Skeletal muscle tissue (tissue), 3 donors: ENCODE measurements at regions not wholly inside any gene's neighbourhood (a gene's known extent, or its start where the extent isn't known, plus 50 kb on each side); places are given as distances from the start of the nearest gene placed in this dataset.

Source experiments
- H3K27ac ChIP-seq: one replicate; pipeline ENCODE4 v1.7.0; 2013; ENCODE audit warnings: mild to moderate bottlenecking, low read depth, low read length, inconsistent platforms
- H3K27me3 ChIP-seq, 3 donors: one replicate each; pipeline ENCODE4 v1.7.0; 2013; ENCODE audit warnings: low read length in 3 of 3; ENCODE audit not compliant: control insufficient read depth in 3 of 3, insufficient read depth in 3 of 3
- H3K36me3 ChIP-seq, 3 donors: one replicate each; pipeline ENCODE4 v1.7.0; 2013; ENCODE audit warnings: low read length in 3 of 3; ENCODE audit not compliant: control insufficient read depth in 3 of 3, insufficient read depth in 3 of 3
- H3K4me1 ChIP-seq, 3 donors: one replicate each; pipeline ENCODE4 v1.7.0; 2013; ENCODE audit warnings: low read length in 3 of 3, mild to moderate bottlenecking in 3 of 3; ENCODE audit not compliant: control insufficient read depth in 3 of 3, insufficient read depth in 3 of 3
- H3K4me3 ChIP-seq, 3 donors: one replicate each; pipeline ENCODE4 v1.7.0; 2013; ENCODE audit warnings: low read length in 3 of 3
- H3K9ac ChIP-seq, 3 donors: one replicate each; pipeline ENCODE4 v1.7.0; 2013; ENCODE audit warnings: low read length in 3 of 3, mild to moderate bottlenecking in 3 of 3, moderate library complexity in 2 of 3, low read depth in 1 of 3
- H3K9me3 ChIP-seq, 3 donors: one replicate each; pipeline ENCODE4 v1.7.0; 2013; ENCODE audit warnings: low read length in 3 of 3; ENCODE audit not compliant: control insufficient read depth in 3 of 3
- donor health status: Osteomylitis.

DNA sequence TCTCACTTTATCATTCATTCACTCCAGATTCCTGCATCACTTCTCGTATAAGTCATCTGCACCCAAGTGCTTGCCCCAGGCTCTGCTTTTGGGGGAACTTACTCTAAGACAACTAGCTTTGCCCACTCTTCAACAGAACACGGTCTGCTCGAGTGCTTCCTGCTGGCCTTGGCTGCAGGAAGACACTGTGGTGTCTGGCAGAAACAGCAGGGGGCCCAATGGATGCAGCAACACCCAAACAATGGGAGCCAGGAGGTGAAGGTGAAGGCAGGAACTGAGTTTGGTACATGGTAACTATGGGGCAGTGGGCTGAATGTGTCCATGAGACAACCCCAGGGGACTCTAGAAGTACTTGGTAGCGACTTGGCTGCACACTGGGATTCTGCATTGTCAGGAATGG lies 344.0 kb downstream of the REEP3 start:
- H3K9ac ChIP-seq: no peak overlapping the region
- H3K27me3 ChIP-seq: peaks cover 6 to 15% (median 10%) of the 10 kb centered on the region in 3 donors
- H3K36me3 ChIP-seq: no peaks in the 10 kb centered on the region
- H3K27ac ChIP-seq: no peak overlapping the region
- no peaks in the 10 kb centered on the region for H3K9me3 ChIP-seq
- H3K4me1 ChIP-seq: peaks cover 4 to 7% (median 5%) of the 10 kb centered on the region in 3 donors
- no peak overlapping the region for H3K4me3 ChIP-seq

DNA sequence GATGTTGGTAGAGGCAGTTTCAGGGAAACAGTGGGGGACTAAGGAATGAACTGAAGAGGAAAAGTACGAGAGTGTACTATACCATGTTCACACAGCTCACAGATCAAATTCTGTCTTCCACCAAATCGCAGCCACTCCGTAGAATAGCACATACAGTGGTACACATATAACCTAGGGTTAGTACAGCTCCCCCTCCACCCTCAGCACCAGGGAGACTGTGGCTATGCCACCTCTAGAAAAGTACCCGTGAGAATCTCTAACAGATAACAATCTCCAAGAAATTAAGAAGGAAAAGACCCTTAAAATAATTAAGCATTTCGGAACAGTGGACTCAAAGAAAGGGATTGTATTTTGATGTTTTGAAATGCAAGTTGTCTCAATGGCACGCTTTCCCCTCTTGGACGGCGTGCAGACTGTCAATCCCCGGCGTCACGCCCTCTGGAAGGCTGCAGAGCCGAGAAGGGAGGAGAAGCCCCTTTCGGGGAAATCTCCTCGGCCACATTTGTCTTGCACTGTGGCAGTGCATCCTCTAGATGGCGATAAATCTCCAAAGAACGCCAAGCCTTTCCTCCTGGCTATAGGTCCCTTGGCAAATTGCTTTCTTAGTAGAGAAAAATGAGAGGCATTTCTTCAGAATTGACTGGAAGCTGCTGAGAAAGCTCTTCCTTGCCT lies 345.0 kb downstream of the REEP3 start:
- no peak overlapping the region for H3K27ac ChIP-seq
- H3K4me3 ChIP-seq: peak overlapping the region in 2 of 3 donors; percentile 25 to 60
- peaks cover 6 to 15% (median 10%) of the 10 kb centered on the region in 3 donors for H3K27me3 ChIP-seq
- no peaks in the 10 kb centered on the region for H3K9me3 ChIP-seq
- peak overlapping the region in 2 of 3 donors; percentile 32 to 50 for H3K9ac ChIP-seq
- H3K36me3 ChIP-seq: no peaks in the 10 kb centered on the region
- H3K4me1 ChIP-seq: peaks cover 4 to 7% (median 5%) of the 10 kb centered on the region in 3 donors

DNA sequence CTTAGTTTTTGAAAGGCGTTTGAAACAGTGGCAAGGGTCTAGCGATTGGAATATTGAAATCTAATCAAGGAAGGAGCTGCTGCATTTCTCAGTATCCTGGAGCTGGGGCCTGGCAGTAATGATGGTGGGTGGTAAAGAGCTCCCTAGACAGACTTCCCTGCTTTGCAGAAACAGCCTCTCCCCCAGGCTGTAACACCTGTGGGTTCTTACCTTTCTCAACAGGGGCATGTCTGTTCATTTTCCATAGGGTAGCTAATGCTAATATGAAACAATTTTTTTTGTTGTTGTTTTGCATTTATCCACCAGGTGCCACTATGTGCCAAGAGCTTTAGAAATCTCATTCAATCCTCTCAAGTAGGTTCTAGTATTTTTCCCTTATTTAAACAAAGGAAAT lies 345.5 kb downstream of the REEP3 start:
- H3K9me3 ChIP-seq: no peaks in the 10 kb centered on the region
- H3K27me3 ChIP-seq: peaks cover 6 to 15% (median 10%) of the 10 kb centered on the region in 3 donors
- no peak overlapping the region for H3K27ac ChIP-seq
- H3K4me1 ChIP-seq: peaks cover 4 to 7% (median 5%) of the 10 kb centered on the region in 3 donors
- H3K4me3 ChIP-seq: peak overlapping the region in 1 of 3 donors; percentile 25
- H3K9ac ChIP-seq: no peak overlapping the region
- no peaks in the 10 kb centered on the region for H3K36me3 ChIP-seq

DNA sequence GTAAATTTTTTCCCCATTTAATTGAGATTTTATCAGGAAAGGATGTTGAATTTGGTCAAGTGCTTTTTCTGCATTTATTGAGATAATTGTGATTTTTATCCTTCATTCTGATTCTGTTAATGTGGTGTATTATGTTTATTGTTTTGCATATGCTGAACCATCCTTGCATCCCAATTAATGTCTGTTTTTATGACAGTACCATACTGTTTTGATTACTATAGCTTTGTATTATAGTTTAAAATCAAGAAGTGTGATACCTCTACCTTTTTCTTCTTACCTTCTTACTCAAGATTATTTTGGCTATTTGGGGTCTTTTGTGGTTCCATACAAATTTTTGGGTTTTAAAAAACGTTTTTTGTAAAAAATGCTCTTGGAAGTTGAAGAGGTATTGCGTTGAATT lies 357.2 kb downstream of the REEP3 start:
- Histone ChIP-seq H3K9ac (no peak overlapping the region), H3K36me3 (no peaks in the 10 kb centered on the region), H3K27me3 (no peaks in the 10 kb centered on the region), H3K4me1 (no peaks in the 10 kb centered on the region), H3K27ac (no peak overlapping the region), H3K9me3 (peaks cover 0 to 4% (median 2%) of the 10 kb centered on the region in 3 donors), H3K4me3 (no peak overlapping the region)

DNA sequence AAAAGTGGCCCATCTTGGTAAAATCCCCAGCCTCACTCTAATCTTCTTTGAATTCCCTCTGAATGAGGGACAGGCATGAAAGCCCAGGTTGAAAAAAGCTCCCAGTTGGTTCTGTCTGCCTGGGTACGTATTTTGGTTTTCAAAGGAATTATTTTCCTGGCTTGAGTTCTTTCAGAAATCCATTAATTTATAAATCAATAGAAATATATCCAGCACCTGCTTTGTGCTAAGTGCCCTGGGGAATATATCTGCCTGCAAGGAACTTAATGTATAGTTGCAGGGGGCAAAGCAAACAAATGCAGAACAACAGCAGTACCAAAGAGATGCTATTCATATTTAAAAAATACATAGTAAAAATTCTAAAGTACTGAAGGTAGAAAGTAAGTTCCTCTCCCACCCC lies 362.7 kb downstream of the REEP3 start:
- H3K4me3 ChIP-seq: no peak overlapping the region
- peaks cover 0 to 2% (median 2%) of the 10 kb centered on the region in 3 donors for H3K9me3 ChIP-seq
- H3K36me3 ChIP-seq: no peaks in the 10 kb centered on the region
- H3K27ac ChIP-seq: no peak overlapping the region
- no peaks in the 10 kb centered on the region for H3K4me1 ChIP-seq
- H3K27me3 ChIP-seq: no peaks in the 10 kb centered on the region
- no peak overlapping the region for H3K9ac ChIP-seq

- Histone ChIP-seq H3K36me3 (no peaks in the 10 kb centered on the region), H3K9me3 (peaks cover 0 to 2% (median 2%) of the 10 kb centered on the region in 3 donors), H3K27ac (no peak overlapping the region), H3K27me3 (no peaks in the 10 kb centered on the region), H3K4me3 (no peak overlapping the region), H3K9ac (no peak overlapping the region), H3K4me1 (no peaks in the 10 kb centered on the region)
These were observed 363.2 kb downstream of the REEP3 start for GRCh38 chr10:63884426-63884825.

- no peak overlapping the region for H3K4me3 ChIP-seq
- no peaks in the 10 kb centered on the region for H3K4me1 ChIP-seq
- H3K9me3 ChIP-seq: peaks cover 0 to 2% (median 2%) of the 10 kb centered on the region in 3 donors
- no peaks in the 10 kb centered on the region for H3K36me3 ChIP-seq
- no peak overlapping the region for H3K9ac ChIP-seq
- no peaks in the 10 kb centered on the region for H3K27me3 ChIP-seq
- H3K27ac ChIP-seq: no peak overlapping the region
These were observed 364.0 kb downstream of the REEP3 start for GRCh38 chr10:63885156-63885555.

DNA sequence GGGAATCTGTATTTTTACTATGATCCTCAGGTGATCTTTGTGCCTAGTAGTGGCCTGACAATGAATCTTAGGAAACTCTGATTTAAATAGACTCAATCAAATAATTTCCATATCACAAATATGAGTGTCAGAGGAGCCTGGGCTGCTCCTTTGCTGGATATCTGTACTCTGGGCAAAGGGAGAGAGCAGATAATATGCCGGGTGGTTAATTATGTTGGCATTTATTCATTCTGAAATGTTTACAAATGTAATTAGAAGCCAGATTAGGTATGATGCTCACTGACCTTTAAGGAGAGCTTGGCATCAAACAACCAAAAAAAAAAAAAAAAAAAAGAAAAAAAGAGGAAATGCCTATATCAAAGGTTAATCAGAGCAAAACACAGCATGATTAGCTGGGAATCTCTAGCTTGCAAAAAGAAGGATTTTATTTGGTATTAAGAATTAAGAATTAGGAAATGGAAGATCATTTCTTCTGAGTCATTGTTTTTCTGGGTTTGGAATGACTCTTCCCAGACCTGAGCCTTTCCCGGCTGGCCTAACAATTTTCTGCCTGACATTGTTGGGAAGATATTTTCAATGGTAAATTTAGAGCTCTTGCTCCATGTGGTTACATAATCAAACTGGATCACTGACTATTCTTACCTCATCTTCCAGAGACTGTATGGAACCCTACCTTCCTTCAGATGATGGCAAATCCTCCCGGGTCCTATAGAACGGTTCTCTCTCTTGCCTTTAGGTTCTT lies 365.3 kb downstream of the REEP3 start:
- Histone ChIP-seq H3K4me1 (no peaks in the 10 kb centered on the region), H3K27ac (no peak overlapping the region), H3K36me3 (no peaks in the 10 kb centered on the region), H3K9ac (no peak overlapping the region), H3K4me3 (no peak overlapping the region), H3K9me3 (peaks cover 0 to 2% (median 2%) of the 10 kb centered on the region in 3 donors), H3K27me3 (no peaks in the 10 kb centered on the region)

- Histone ChIP-seq H3K4me3 (no peak overlapping the region), H3K4me1 (no peaks in the 10 kb centered on the region), H3K9ac (no peak overlapping the region), H3K36me3 (no peaks in the 10 kb centered on the region), H3K9me3 (no peaks in the 10 kb centered on the region), H3K27ac (no peak overlapping the region), H3K27me3 (no peaks in the 10 kb centered on the region)
These were observed 365.9 kb downstream of the REEP3 start for GRCh38 chr10:63887023-63887589.
